SK-N-SH (cell line): ENCODE measurements at regions not wholly inside any gene's neighbourhood (a gene's known extent, or its start where the extent isn't known, plus 50 kb on each side); places are given as distances from the start of the nearest gene placed in this dataset.

Source experiments
- CTCF ChIA-PET: fragments of 300-600, 350-600 bp; formaldehyde crosslinking; extraction: SDS; loops from one replicate; lab custom pipeline; 2021; lab: Yijun Ruan, JAX
- POLR2A ChIA-PET: fragments of 350-600 bp; sonication (Branson Sonifier 250); formaldehyde crosslinking; extraction: SDS; loops from one replicate; lab custom pipeline; 2020; ENCODE audit warnings: antibody characterized with exemption, inconsistent platforms; lab: Yijun Ruan, JAX
- DNase-seq: peaks from one replicate; pipeline ENCODE4 v3.0.0; 2012
- H2AFZ ChIP-seq: fragments of 200-600 bp; sonication (generic); 2 replicates; pipeline ENCODE4 v1.8.1; 2016; ENCODE audit warnings: antibody characterized with exemption, mild to moderate bottlenecking, low read depth
- H3F3A ChIP-seq: fragments of 200-600 bp; sonication (generic); replicated peaks from 2 replicates; pipeline ENCODE3; 2016; ENCODE audit warnings: antibody characterized with exemption, mild to moderate bottlenecking; ENCODE audit not compliant: insufficient read depth
- H3K27ac ChIP-seq, 2 experiments: fragments of 200-500 bp in 1 of 2; fragments of 200-600 bp in 1 of 2; sonication (Bioruptor generic) in 1 of 2; sonication (generic), shearing (Covaris generic) in 1 of 2; 2 replicates each; pipeline versions ENCODE4 v1.5.1 to v1.6.1; 2014 to 2016; ENCODE audit warnings: low read depth in 2 of 2, inconsistent platforms in 1 of 2, low read length in 1 of 2, mild to moderate bottlenecking in 1 of 2, mixed read lengths in 1 of 2
- H3K27me3 ChIP-seq: fragments of 200-600 bp; sonication (generic), shearing (Covaris generic); 2 replicates; pipeline ENCODE4 v1.6.1; 2016; ENCODE audit warnings: mixed run types; ENCODE audit not compliant: insufficient read depth
- H3K36me3 ChIP-seq, 2 experiments: fragments of 200-500 bp in 1 of 2; fragments of 200-600 bp in 1 of 2; sonication (Bioruptor generic) in 1 of 2; sonication (generic) in 1 of 2; replicated peaks in 1 of 2; 2 replicates each; pipeline versions ENCODE3 to v1.5.1; 2014 to 2016; ENCODE audit warnings: low read length in 1 of 2, mild to moderate bottlenecking in 1 of 2; ENCODE audit not compliant: insufficient read depth in 2 of 2, control insufficient read depth in 1 of 2
- H3K4me1 ChIP-seq, 2 experiments: fragments of 200-500 bp in 1 of 2; fragments of 200-600 bp in 1 of 2; sonication (Bioruptor generic) in 1 of 2; sonication (generic), shearing (Covaris generic) in 1 of 2; 2 replicates each; pipeline versions ENCODE4 v1.5.1 to v1.6.1; 2014 to 2016; ENCODE audit warnings: low read depth in 1 of 2, low read length in 1 of 2, mixed run types in 1 of 2; ENCODE audit not compliant: insufficient read depth in 2 of 2, control insufficient read depth in 1 of 2
- H3K4me2 ChIP-seq: fragments of 200-600 bp; sonication (generic), shearing (Covaris generic); 2 replicates; pipeline ENCODE4 v1.6.1; 2017; ENCODE audit warnings: mixed run types
- H3K4me3 ChIP-seq, 2 experiments: fragments of 200-500 bp in 1 of 2; fragments of 200-600 bp in 1 of 2; sonication (Bioruptor generic) in 1 of 2; sonication (generic), shearing (Covaris generic) in 1 of 2; 2 replicates each; pipeline versions ENCODE4 v1.5.1 to v1.8.1; 2014 to 2016; ENCODE audit warnings: low read depth in 2 of 2, inconsistent platforms in 1 of 2, low read length in 1 of 2, mild to moderate bottlenecking in 1 of 2, mixed read lengths in 1 of 2, moderate library complexity in 1 of 2
- H3K79me2 ChIP-seq: fragments of 200-600 bp; sonication (generic); 2 replicates; pipeline ENCODE4 v1.8.1; 2017; ENCODE audit warnings: mild to moderate bottlenecking; ENCODE audit not compliant: insufficient read depth
- H3K9ac ChIP-seq: fragments of 200-600 bp; sonication (generic); 2 replicates; pipeline ENCODE4 v1.6.1; 2017; ENCODE audit warnings: mixed run types
- H3K9me2 ChIP-seq: fragments of 200-600 bp; sonication (generic); 2 replicates; pipeline ENCODE4 v1.6.1; 2017; ENCODE audit warnings: mixed run types
- H3K9me3 ChIP-seq: fragments of 200-600 bp; sonication (generic); 2 replicates; pipeline ENCODE4 v1.6.1; 2017; ENCODE audit warnings: mixed run types, mild to moderate bottlenecking, moderate library complexity
- H4K20me1 ChIP-seq: fragments of 200-600 bp; sonication (generic); 2 replicates; pipeline ENCODE4 v1.6.1; 2017; ENCODE audit warnings: mild to moderate bottlenecking, mixed run types; ENCODE audit not compliant: insufficient read depth
- CHD2 ChIP-seq: fragments of 150-350 bp; IDR thresholded peaks from 2 replicates; pipeline ENCODE4 v1.6.1; 2018; ENCODE audit warnings: low read length; ENCODE audit not compliant: partially characterized antibody
- ELF1 ChIP-seq: IDR thresholded peaks from 2 replicates; pipeline ENCODE4 v1.4.0; 2012
- EZH2phosphoT487 ChIP-seq: fragments of 200-600 bp; sonication (generic); IDR thresholded peaks from 2 replicates; pipeline ENCODE4 v1.6.1; 2017; ENCODE audit warnings: low read depth, mixed run types, mild to moderate bottlenecking, antibody characterized with exemption, moderate library complexity, borderline replicate concordance
- FOXJ3 ChIP-seq: sonication (generic); formaldehyde crosslinking; IDR thresholded peaks from 2 replicates; pipeline ENCODE4 v1.5.1; 2020; ENCODE audit warnings: mild to moderate bottlenecking, missing genetic modification reagents
- FOXM1 ChIP-seq: IDR thresholded peaks from 2 replicates; pipeline ENCODE4 v1.4.0; 2012; ENCODE audit warnings: low read depth, mild to moderate bottlenecking
- GABPA ChIP-seq: IDR thresholded peaks from 2 replicates; pipeline ENCODE4 v1.4.0; 2012; ENCODE audit warnings: low read depth, mild to moderate bottlenecking
- JUND ChIP-seq: IDR thresholded peaks from 2 replicates; pipeline ENCODE4 v1.4.0; 2012
- MXI1 ChIP-seq: IDR thresholded peaks from 2 replicates; pipeline ENCODE4 v1.6.1; 2012; ENCODE audit warnings: mild to moderate bottlenecking, low read depth, low read length, improper control_type of control experiment
- NFIC ChIP-seq: IDR thresholded peaks from 2 replicates; pipeline ENCODE4 v1.4.0; 2012; ENCODE audit warnings: borderline replicate concordance
- RXRA ChIP-seq: IDR thresholded peaks from 2 replicates; pipeline ENCODE4 v1.4.0; 2012; ENCODE audit warnings: low read depth, mild to moderate bottlenecking, borderline replicate concordance
- SMC3 ChIP-seq: IDR thresholded peaks from 2 replicates; pipeline ENCODE4 v1.6.1; 2012; ENCODE audit warnings: low read depth, low read length, improper control_type of control experiment
- TCF12 ChIP-seq: IDR thresholded peaks from 2 replicates; pipeline ENCODE4 v1.4.0; 2012
- YY1 ChIP-seq: IDR thresholded peaks from 2 replicates; pipeline ENCODE4 v1.4.0; 2012; ENCODE audit warnings: low read depth, mild to moderate bottlenecking
- WGBS: methylation state at CpG from one replicate; pipeline ENCODE4 v1.1.6; 2017; ENCODE audit warnings: low lambda C conversion rate; 5-methylcytosine and 5-hydroxymethylcytosine counted together
- TF ChIP-seq, protein P1 (sequence below): fragments of 150-350 bp; IDR thresholded peaks from 2 replicates; pipeline ENCODE4 v1.6.1; 2017; ENCODE audit warnings: antibody characterized with exemption, low read length, low read depth, borderline replicate concordance
- TF ChIP-seq, protein P2 (sequence below): IDR thresholded peaks from 2 replicates; pipeline ENCODE4 v1.6.1; 2012; ENCODE audit warnings: mild to moderate bottlenecking, low read depth, low read length, moderate library complexity
- TF ChIP-seq, protein P3 (sequence below): IDR thresholded peaks from 2 replicates; pipeline ENCODE4 v1.4.0; 2012; ENCODE audit warnings: low read depth

- Histone ChIP-seq H3K4me1 (no peaks in the 10 kb centered on the region), H3K9me3 (no peaks in the 10 kb centered on the region), H3K9ac (no peak overlapping the region), H3K27me3 (no peaks in the 10 kb centered on the region), H3K4me3 (no peak overlapping the region), H3K9me2 (no peaks in the 10 kb centered on the region), H4K20me1 (no peaks in the 10 kb centered on the region), H3F3A (no peaks in the 10 kb centered on the region), H3K36me3 (no peaks in the 10 kb centered on the region), H3K27ac (no peak overlapping the region), H3K79me2 (no peaks in the 10 kb centered on the region), H3K4me2 (no peak overlapping the region), H2AFZ (no peak overlapping the region)
- TF ChIP-seq SMC3 (no peak), MXI1 (no peak), YY1 (no peak), RXRA (no peak), ELF1 (no peak), FOXJ3 (CRISPR knock-in tag) (no peak)
- TF ChIP-seq, protein P1, sequence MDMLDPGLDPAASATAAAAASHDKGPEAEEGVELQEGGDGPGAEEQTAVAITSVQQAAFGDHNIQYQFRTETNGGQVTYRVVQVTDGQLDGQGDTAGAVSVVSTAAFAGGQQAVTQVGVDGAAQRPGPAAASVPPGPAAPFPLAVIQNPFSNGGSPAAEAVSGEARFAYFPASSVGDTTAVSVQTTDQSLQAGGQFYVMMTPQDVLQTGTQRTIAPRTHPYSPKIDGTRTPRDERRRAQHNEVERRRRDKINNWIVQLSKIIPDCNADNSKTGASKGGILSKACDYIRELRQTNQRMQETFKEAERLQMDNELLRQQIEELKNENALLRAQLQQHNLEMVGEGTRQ: no peak
- ChIA-PET POLR2A (no interaction called here), CTCF (interaction anchor here (0.6 kb wide), 1 partner anchor 1030 kb away, joined by 4 read pairs; no protein-coding TSS in a partner anchor)
- 4% methylated on average over 4 of the region's 4 CpGs for WGBS
- DNase-seq: no peak
Measured at GRCh38 chr7:21194936-21195335, 232.9 kb upstream of the SP4 start.

GRCh38 chr7:21198921-21199320 is 229.0 kb upstream of the SP4 start:
- no peak for TF ChIP-seq FOXM1
- TF ChIP-seq NFIC: no peak
- TF ChIP-seq TCF12: no peak
- no peak for TF ChIP-seq ELF1
- TF ChIP-seq, protein P2, sequence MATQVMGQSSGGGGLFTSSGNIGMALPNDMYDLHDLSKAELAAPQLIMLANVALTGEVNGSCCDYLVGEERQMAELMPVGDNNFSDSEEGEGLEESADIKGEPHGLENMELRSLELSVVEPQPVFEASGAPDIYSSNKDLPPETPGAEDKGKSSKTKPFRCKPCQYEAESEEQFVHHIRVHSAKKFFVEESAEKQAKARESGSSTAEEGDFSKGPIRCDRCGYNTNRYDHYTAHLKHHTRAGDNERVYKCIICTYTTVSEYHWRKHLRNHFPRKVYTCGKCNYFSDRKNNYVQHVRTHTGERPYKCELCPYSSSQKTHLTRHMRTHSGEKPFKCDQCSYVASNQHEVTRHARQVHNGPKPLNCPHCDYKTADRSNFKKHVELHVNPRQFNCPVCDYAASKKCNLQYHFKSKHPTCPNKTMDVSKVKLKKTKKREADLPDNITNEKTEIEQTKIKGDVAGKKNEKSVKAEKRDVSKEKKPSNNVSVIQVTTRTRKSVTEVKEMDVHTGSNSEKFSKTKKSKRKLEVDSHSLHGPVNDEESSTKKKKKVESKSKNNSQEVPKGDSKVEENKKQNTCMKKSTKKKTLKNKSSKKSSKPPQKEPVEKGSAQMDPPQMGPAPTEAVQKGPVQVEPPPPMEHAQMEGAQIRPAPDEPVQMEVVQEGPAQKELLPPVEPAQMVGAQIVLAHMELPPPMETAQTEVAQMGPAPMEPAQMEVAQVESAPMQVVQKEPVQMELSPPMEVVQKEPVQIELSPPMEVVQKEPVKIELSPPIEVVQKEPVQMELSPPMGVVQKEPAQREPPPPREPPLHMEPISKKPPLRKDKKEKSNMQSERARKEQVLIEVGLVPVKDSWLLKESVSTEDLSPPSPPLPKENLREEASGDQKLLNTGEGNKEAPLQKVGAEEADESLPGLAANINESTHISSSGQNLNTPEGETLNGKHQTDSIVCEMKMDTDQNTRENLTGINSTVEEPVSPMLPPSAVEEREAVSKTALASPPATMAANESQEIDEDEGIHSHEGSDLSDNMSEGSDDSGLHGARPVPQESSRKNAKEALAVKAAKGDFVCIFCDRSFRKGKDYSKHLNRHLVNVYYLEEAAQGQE: no peak
- no peak for TF ChIP-seq CHD2
- TF ChIP-seq EZH2phosphoT487: no peak
- TF ChIP-seq GABPA: no peak
- no peak for TF ChIP-seq SMC3
- TF ChIP-seq, protein P3, sequence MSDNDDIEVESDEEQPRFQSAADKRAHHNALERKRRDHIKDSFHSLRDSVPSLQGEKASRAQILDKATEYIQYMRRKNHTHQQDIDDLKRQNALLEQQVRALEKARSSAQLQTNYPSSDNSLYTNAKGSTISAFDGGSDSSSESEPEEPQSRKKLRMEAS: no peak
- TF ChIP-seq FOXJ3 (CRISPR knock-in tag): no peak
- TF ChIP-seq JUND: no peak
- TF ChIP-seq, all 33 proteins: peak for 0
- no peaks in the 10 kb centered on the region for H4K20me1 ChIP-seq
- no peak overlapping the region for H3K9ac ChIP-seq
- no peak overlapping the region for H3K27ac ChIP-seq
- no peak overlapping the region for H3K4me3 ChIP-seq
- no peaks in the 10 kb centered on the region for H3K9me3 ChIP-seq
- no peak overlapping the region for H2AFZ ChIP-seq
- CTCF ChIA-PET: interaction anchor here (1.0 kb wide), 1 partner anchor 14 kb away, joined by 3 read pairs; no protein-coding TSS in a partner anchor
- POLR2A ChIA-PET: no interaction called here
- H3K79me2 ChIP-seq: no peaks in the 10 kb centered on the region
- DNase-seq: no peak
- no peaks in the 10 kb centered on the region for H3F3A ChIP-seq
- no peaks in the 10 kb centered on the region for H3K9me2 ChIP-seq
- WGBS: 3% methylated on average over 1 of the region's 1 CpG
- H3K36me3 ChIP-seq: no peaks in the 10 kb centered on the region
- H3K27me3 ChIP-seq: peaks cover 5% of the 10 kb centered on the region; the same call in 1 of the 2 replicates
- no peak overlapping the region for H3K4me2 ChIP-seq
- no peaks in the 10 kb centered on the region for H3K4me1 ChIP-seq
